A673 (cell line): ENCODE measurements at regions not wholly inside any gene's neighbourhood (a gene's known extent, or its start where the extent isn't known, plus 50 kb on each side); places are given as distances from the start of the nearest gene placed in this dataset.

Source experiments
- BruUV-seq: library from RNA; stranded (reverse); fragments of 400-500 nt; replicated peaks from 2 replicates; lab custom pipeline; 2021; lab: Mats Ljungman, UMichigan
- CTCF ChIA-PET: fragments of 300-600 bp; sonication (Branson Sonifier 250); formaldehyde crosslinking; loops from one replicate; lab custom pipeline; 2022; ENCODE audit warnings: antibody characterized with exemption; lab: Charles Lee
- POLR2A ChIA-PET: fragments of 300-600 bp; sonication (Branson Sonifier 250); formaldehyde crosslinking; loops from one replicate; lab custom pipeline; 2022; ENCODE audit warnings: antibody characterized with exemption; ENCODE audit not compliant: low non-redundant PET; lab: Charles Lee
- DNase-seq: peaks from one replicate; pipeline ENCODE4 v3.0.0-alpha.2; 2015; ENCODE audit warnings: low spot score
- H3K27ac ChIP-seq: fragments of 200-600 bp; sonication (generic); 2 replicates; pipeline ENCODE4 v1.5.1; 2016; ENCODE audit warnings: mixed run types, low read depth, mild to moderate bottlenecking, mixed read lengths, antibody characterized with exemption, low read length; ENCODE audit not compliant: poor library complexity, severe bottlenecking
- H3K27me3 ChIP-seq: fragments of 200-600 bp; sonication (generic); replicated peaks from 2 replicates; pipeline ENCODE4 v1.6.1; 2017; ENCODE audit warnings: mixed run types, low read depth, mild to moderate bottlenecking, mixed read lengths, antibody characterized with exemption, low read length; ENCODE audit not compliant: insufficient read depth, poor library complexity
- H3K36me3 ChIP-seq: fragments of 200-600 bp; sonication (generic); 2 replicates; pipeline ENCODE4 v1.6.1; 2016; ENCODE audit warnings: mixed run types, mild to moderate bottlenecking, mixed read lengths, antibody characterized with exemption, low read length; ENCODE audit not compliant: insufficient read depth, poor library complexity, severe bottlenecking
- H3K4me1 ChIP-seq: fragments of 200-600 bp; sonication (generic); 2 replicates; pipeline ENCODE4 v1.6.1; 2017; ENCODE audit warnings: mixed run types, mild to moderate bottlenecking, mixed read lengths, antibody characterized with exemption, low read length; ENCODE audit not compliant: insufficient read depth, poor library complexity, severe bottlenecking
- H3K4me3 ChIP-seq: fragments of 200-600 bp; sonication (generic); 2 replicates; pipeline ENCODE4 v1.5.1; 2016; ENCODE audit warnings: low read depth, mixed run types, mild to moderate bottlenecking, mixed read lengths, low read length; ENCODE audit not compliant: poor library complexity, severe bottlenecking
- H3K9me3 ChIP-seq: fragments of 200-600 bp; sonication (generic); 2 replicates; pipeline ENCODE4 v1.6.1; 2016; ENCODE audit warnings: mixed run types, low read depth, mild to moderate bottlenecking, mixed read lengths, antibody characterized with exemption, low read length; ENCODE audit not compliant: poor library complexity, severe bottlenecking
- EZH2 ChIP-seq: fragments of 200-600 bp; sonication (generic); IDR thresholded peaks from 2 replicates; pipeline ENCODE4 v1.6.1; 2017; ENCODE audit warnings: borderline replicate concordance, low read depth, mild to moderate bottlenecking, mixed read lengths, antibody characterized with exemption, low read length; ENCODE audit not compliant: poor library complexity, severe bottlenecking
- intact Hi-C: fragments of 100-400 bp; cut with micrococcal nuclease; formaldehyde crosslinking; loops from one replicate; pipeline ENCODE4 v1.10.0; 2022; ENCODE audit not compliant: unreplicated experiment
- TF ChIP-seq, protein P1 (sequence below): fragments of 300-800, 200-600 bp; sonication (generic); conservative IDR thresholded peaks from 2 replicates; pipeline ENCODE4 v1.5.1; 2017; ENCODE audit warnings: low read depth, mild to moderate bottlenecking, antibody characterized with exemption, low read length, moderate library complexity, mixed read lengths

DNA sequence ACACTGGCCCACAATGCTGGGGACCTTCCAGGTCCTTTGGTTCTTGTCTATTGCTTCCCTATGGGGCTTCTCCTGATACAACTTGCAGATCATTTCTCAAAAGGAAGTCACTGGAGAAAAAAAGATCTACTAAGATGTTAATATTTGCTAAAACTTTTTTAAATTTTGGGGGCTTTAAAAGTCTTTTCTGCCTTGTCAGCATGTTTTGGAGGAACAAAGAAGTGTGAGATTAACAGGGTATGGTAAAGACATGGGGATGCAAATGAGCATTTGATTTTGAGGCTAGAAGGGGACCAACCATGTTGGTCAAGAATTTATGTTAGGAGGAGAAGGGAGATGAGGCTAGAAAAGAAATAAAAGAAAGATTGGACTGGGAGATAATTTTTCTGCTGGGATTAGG lies 515.4 kb downstream of the HTR7 start:
- DNase-seq: no peak

DNA sequence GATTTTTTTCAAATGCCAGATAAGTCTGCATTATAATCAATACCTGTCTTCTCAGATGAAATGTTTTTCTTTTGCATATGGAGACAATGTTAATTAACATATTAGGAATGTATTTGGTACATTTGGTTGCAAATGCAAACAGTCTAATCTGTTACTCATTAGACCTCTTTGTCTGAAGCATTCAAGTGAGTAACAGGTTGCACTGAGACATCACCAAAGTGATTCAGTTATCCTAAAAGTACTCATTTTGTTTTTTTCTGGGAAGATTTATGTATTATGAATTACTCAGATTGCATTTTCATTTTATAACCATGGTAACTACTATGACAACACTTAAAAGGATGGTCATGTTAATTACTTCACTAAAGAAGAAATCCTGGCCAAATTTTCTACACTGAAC lies 513.6 kb downstream of the HTR7 start:
- Histone ChIP-seq H3K4me3 (no peak overlapping the region), H3K27ac (no peak overlapping the region), H3K9me3 (no peaks in the 10 kb centered on the region), H3K36me3 (no peaks in the 10 kb centered on the region), H3K27me3 (peaks cover 21% of the 10 kb centered on the region), H3K4me1 (no peaks in the 10 kb centered on the region)
- intact Hi-C loops: no loop called here
- BruUV-seq: no TSS peak
- POLR2A ChIA-PET: no interaction called here
- TF ChIP-seq, protein P1, sequence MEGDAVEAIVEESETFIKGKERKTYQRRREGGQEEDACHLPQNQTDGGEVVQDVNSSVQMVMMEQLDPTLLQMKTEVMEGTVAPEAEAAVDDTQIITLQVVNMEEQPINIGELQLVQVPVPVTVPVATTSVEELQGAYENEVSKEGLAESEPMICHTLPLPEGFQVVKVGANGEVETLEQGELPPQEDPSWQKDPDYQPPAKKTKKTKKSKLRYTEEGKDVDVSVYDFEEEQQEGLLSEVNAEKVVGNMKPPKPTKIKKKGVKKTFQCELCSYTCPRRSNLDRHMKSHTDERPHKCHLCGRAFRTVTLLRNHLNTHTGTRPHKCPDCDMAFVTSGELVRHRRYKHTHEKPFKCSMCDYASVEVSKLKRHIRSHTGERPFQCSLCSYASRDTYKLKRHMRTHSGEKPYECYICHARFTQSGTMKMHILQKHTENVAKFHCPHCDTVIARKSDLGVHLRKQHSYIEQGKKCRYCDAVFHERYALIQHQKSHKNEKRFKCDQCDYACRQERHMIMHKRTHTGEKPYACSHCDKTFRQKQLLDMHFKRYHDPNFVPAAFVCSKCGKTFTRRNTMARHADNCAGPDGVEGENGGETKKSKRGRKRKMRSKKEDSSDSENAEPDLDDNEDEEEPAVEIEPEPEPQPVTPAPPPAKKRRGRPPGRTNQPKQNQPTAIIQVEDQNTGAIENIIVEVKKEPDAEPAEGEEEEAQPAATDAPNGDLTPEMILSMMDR: no peak
- TF ChIP-seq EZH2: no peak
- CTCF ChIA-PET: no interaction called here
- no peak for DNase-seq

More for the DNA sequence above, 515.4 kb downstream of the HTR7 start:
- BruUV-seq: no TSS peak
- Histone ChIP-seq H3K9me3 (no peaks in the 10 kb centered on the region), H3K27me3 (peaks cover 17% of the 10 kb centered on the region), H3K36me3 (no peaks in the 10 kb centered on the region), H3K4me1 (no peaks in the 10 kb centered on the region), H3K4me3 (no peak overlapping the region), H3K27ac (no peak overlapping the region)
- TF ChIP-seq, protein P1: no peak
- no peak for TF ChIP-seq EZH2
- POLR2A ChIA-PET: no interaction called here
- CTCF ChIA-PET: no interaction called here
- intact Hi-C loops: no loop called here

DNA sequence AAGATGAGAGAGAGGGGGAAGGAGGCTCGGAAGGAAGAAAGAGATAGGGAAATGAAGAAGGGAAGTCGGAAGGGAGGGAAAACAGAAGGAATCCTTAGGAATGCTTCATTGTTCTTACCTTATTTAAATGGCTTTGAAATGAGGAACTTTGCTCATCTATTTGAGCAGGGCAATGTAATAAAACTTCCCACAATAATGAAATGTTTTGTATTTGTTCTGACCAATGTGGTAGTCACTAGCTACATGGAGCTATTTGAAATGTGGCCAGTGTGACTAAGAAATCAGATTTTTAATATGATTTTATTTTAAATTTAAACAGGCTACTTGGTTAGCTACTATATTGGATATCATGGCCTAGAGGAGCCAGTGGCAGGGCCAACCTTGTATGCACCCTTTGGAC lies 510.6 kb downstream of the HTR7 start:
- POLR2A ChIA-PET: no interaction called here
- TF ChIP-seq, protein P1: no peak
- no peak for TF ChIP-seq EZH2
- Histone ChIP-seq H3K27ac (no peak overlapping the region), H3K27me3 (peaks cover 21% of the 10 kb centered on the region), H3K4me1 (no peaks in the 10 kb centered on the region), H3K4me3 (no peak overlapping the region), H3K36me3 (no peaks in the 10 kb centered on the region), H3K9me3 (no peaks in the 10 kb centered on the region)
- no TSS peak for BruUV-seq
- CTCF ChIA-PET: no interaction called here
- intact Hi-C loops: no loop called here
- DNase-seq: no peak
